ENCODE measurements at regions not wholly inside any gene's neighbourhood (a gene's known extent, or its start where the extent isn't known, plus 50 kb on each side); places are given as distances from the start of the nearest gene placed in this dataset.

- Histone ChIP-seq H3K27ac (no peak overlapping the region), H3K36me3 (no peaks in the 10 kb centered on the region), H3K4me3 (replicated peaks in 1 of 3) (no peak overlapping the region), H3K9me3 (no peaks in the 10 kb centered on the region), H3K27me3 (no peaks in the 10 kb centered on the region), H3K4me1 (no peaks in the 10 kb centered on the region)
- 84 to 90% methylated on average over 4 of the region's 4 CpGs for WGBS, 2 donors
- intact Hi-C loops (cut with DNase I) = no loop called here
- DNase-seq = no peak
- no peak for TF ChIP-seq POLR2A (IDR thresholded peaks at IDR 0.05)
- no peak for TF ChIP-seq CTCF (IDR thresholded peaks at IDR 0.05)
These were observed 2350.9 kb upstream of the WWC1 start for GRCh38 chr5:165940541-165940940.

GRCh38 chr5:165956854-165957253 lies 2334.6 kb upstream of the WWC1 start:
- no peak for DNase-seq
- Histone ChIP-seq H3K9me3 (no peaks in the 10 kb centered on the region), H3K4me1 (no peaks in the 10 kb centered on the region), H3K27me3 (no peaks in the 10 kb centered on the region), H3K27ac (no peak overlapping the region), H3K36me3 (no peaks in the 10 kb centered on the region), H3K4me3 (replicated peaks in 1 of 3) (no peak overlapping the region)
- intact Hi-C loops (cut with DNase I) = no loop called here
- TF ChIP-seq CTCF (IDR thresholded peaks at IDR 0.05) (no peak), POLR2A (IDR thresholded peaks at IDR 0.05) (no peak)
- 67 to 77% methylated on average over 2 of the region's 2 CpGs for WGBS, 2 donors

- no peaks in the 10 kb centered on the region for H3K36me3 ChIP-seq
- H3K27me3 ChIP-seq = no peaks in the 10 kb centered on the region
- intact Hi-C loops (cut with DNase I) = no loop called here
- H3K27ac ChIP-seq = no peak overlapping the region
- H3K4me3 ChIP-seq (replicated peaks in 1 of 3) = no peak overlapping the region
- no peaks in the 10 kb centered on the region for H3K9me3 ChIP-seq
- 90 to 98% methylated on average over 2 of the region's 2 CpGs for WGBS, 2 donors
- no peak for DNase-seq
- H3K4me1 ChIP-seq = no peaks in the 10 kb centered on the region
- no peak for TF ChIP-seq CTCF (IDR thresholded peaks at IDR 0.05)
- no peak for TF ChIP-seq POLR2A (IDR thresholded peaks at IDR 0.05)
These were observed 2309.8 kb upstream of the WWC1 start for GRCh38 chr5:165981671-165982070.

GRCh38 chr5:165996201-165996875 lies 2295.1 kb upstream of the WWC1 start:
- intact Hi-C loops (cut with DNase I) = no loop called here
- Histone ChIP-seq H3K9me3 (no peaks in the 10 kb centered on the region), H3K27ac (no peak overlapping the region), H3K4me1 (no peaks in the 10 kb centered on the region), H3K27me3 (no peaks in the 10 kb centered on the region), H3K36me3 (no peaks in the 10 kb centered on the region), H3K4me3 (replicated peaks in 1 of 3) (no peak overlapping the region)
- WGBS, 2 donors = 68 to 76% methylated on average over 13 of the region's 13 CpGs
- TF ChIP-seq POLR2A (IDR thresholded peaks at IDR 0.05) (no peak), CTCF (IDR thresholded peaks at IDR 0.05) (no peak)
- no peak for DNase-seq

- Histone ChIP-seq H3K27ac (no peak overlapping the region), H3K9me3 (no peaks in the 10 kb centered on the region), H3K27me3 (no peaks in the 10 kb centered on the region), H3K36me3 (no peaks in the 10 kb centered on the region), H3K4me1 (no peaks in the 10 kb centered on the region), H3K4me3 (replicated peaks in 1 of 3) (no peak overlapping the region)
- 89 to 93% methylated on average over 5 of the region's 5 CpGs for WGBS, 2 donors
- TF ChIP-seq POLR2A (IDR thresholded peaks at IDR 0.05) (no peak), CTCF (IDR thresholded peaks at IDR 0.05) (no peak)
- intact Hi-C loops (cut with DNase I) = no loop called here
- no peak for DNase-seq
These were observed 2291.6 kb upstream of the WWC1 start for GRCh38 chr5:165999693-166000320.

Data from thyroid gland (tissue), 4 donors.